GM18861 (cell line): ENCODE measurements at regions not wholly inside any gene's neighbourhood (a gene's known extent, or its start where the extent isn't known, plus 50 kb on each side); places are given as distances from the start of the nearest gene placed in this dataset.
"Not testable (repeated sequence)": the region's sequence is repeated elsewhere in the genome, so short reads cannot be mapped to it uniquely, and the experiment has no call there.

Experiments
- ATAC-seq: cut with Tn5 transposase; IDR thresholded peaks from one replicate; pipeline ENCODE4 v1.9.1; 2021; ENCODE audit not compliant: unreplicated experiment

- no peak for ATAC-seq
Observed at GRCh38 chr3:150248116-150248887, 159.8 kb upstream of the TSC22D2 start.

- no peak for ATAC-seq
Observed at GRCh38 chr3:150247441-150247840, 160.7 kb upstream of the TSC22D2 start.

GRCh38 chr3:150243466-150243865 lies 164.6 kb upstream of the TSC22D2 start:
- no peak for ATAC-seq

GRCh38 chr3:150242220-150242936 lies 165.7 kb upstream of the TSC22D2 start:
- no peak for ATAC-seq

- ATAC-seq = no peak
Observed at GRCh38 chr3:150240891-150241290, 167.2 kb upstream of the TSC22D2 start.

DNA sequence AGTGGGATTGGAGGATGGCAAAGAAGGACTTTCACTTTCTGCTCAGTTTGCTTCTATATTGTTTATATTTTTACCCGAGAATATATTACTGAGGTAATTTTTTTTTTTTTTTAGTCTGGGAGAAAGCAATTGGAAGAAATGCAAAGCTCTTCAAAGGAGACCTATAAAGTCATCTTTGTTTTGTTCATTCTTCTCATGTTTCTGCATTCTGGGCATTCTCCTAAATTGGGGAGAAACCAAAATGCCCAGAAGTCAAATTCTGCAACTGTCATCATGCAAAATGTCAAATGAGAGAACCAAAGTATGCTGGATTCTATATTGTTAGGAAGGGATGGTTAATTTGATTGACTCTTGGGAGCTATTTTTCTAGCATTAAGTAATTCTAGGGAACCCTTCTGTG lies 168.3 kb upstream of the TSC22D2 start:
- ATAC-seq = no peak

DNA sequence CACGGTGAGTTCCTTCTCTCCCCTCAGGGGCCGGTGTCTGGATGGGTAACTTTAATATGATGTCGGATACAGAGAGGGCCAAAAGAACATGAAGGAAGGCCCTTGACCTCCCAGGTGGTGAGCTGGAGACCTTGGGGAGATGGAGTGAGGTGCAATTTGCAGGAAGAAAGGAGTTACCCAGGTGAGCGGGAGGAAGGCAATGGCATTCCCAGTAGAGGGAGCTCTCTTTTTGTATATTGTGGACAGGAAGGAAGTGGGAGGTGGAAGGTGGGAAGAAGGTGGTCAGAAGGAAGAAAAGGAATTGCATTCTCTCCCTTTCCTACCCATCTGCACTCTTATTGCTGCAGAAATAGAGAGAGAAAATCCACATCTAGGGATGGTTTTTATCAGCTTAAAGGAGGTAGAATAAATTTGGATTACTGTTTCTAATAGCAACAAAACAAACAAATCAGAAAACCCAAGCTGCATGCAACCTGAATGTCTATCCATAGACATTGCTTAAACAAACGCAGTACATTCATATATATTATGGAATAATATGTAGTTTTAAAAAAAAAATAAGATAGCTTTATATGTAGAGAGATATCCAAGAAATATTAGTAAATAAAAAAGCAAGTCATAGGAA lies 169.0 kb upstream of the TSC22D2 start:
- ATAC-seq = no peak

DNA sequence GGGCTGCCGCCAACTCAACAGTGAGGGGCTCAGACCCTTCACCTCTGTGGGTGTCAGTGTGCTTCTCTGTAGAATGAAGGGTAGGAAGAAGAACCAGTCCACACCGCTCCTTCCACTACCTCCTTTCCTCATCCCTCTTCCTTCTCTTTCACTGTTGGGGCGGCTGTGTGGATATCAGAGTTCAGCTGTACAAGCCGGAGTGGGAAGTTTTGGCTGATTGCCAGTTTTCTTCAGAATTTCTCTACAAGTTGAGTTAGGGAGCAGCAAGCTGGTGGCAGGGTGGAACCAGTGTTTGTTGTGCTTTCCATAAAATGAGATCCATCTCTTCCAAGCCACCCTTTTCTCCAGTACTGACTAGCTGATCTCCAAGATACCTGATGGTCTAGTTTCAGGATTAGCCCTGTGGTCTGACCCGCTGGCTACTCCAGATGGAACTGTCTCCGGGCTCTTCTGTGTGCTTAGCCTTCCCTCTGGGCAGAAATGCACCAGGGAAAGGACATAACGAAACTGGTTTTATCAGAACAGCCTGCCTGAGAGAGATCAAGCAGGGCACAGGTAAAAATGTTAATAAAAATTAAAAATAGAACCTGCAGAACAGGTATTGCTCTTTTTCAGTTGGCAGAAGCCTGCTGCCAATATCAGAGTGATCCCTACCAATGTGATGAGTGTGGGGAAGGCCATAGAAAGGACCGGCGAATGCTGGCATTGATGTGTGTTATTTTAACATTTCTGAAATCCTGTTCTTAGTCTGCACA lies 169.9 kb upstream of the TSC22D2 start:
- no peak for ATAC-seq

DNA sequence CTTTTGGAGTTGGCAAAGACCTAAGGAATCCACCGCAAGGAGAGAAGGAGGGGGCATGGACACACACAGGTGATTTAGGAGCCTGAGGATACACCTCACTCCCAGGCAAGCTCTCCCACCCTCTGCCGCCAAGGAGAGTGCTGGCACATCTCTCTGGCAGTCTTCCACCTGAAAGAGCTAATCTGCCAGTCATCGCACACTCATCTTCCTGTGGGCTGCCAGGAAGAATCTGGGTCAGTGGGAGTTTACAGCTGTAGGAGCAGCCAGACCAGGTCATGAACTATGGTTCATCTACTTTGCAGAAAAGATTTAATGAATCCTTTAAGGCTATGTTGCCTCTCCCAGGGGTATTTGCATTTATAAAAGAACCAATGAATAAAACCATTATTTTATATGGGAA lies 170.6 kb upstream of the TSC22D2 start:
- no peak for ATAC-seq

- ATAC-seq = no peak
Observed at GRCh38 chr3:150236316-150237082, 171.6 kb upstream of the TSC22D2 start.

- no peak for ATAC-seq
Observed at GRCh38 chr3:150235799-150236198, 172.3 kb upstream of the TSC22D2 start.

- no peak for ATAC-seq
Observed at GRCh38 chr3:150232992-150233451, 175.1 kb upstream of the TSC22D2 start.

- no peak for ATAC-seq
Observed at GRCh38 chr3:150230037-150230436, 178.1 kb upstream of the TSC22D2 start.

DNA sequence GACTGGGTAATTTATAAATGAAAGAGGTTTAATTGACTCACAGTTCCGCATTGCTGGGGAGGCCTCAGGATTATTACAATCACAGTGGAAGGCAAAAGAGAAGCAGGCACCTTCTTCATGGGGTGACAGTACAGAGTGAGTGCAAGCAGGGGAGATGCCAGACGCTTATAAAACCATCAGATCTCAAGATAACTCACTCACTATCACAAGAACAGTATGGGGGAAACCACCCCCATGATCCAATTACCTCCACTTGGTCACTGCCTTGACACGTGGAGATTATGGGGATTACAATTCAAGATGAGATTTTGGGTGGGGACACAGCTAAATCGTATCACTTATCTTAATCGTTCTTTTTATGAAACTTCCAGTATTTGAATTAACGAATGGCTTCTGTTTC lies 179.5 kb upstream of the TSC22D2 start:
- not testable (repeated sequence) for ATAC-seq

GRCh38 chr3:150227839-150228238 lies 180.3 kb upstream of the TSC22D2 start:
- no peak for ATAC-seq

DNA sequence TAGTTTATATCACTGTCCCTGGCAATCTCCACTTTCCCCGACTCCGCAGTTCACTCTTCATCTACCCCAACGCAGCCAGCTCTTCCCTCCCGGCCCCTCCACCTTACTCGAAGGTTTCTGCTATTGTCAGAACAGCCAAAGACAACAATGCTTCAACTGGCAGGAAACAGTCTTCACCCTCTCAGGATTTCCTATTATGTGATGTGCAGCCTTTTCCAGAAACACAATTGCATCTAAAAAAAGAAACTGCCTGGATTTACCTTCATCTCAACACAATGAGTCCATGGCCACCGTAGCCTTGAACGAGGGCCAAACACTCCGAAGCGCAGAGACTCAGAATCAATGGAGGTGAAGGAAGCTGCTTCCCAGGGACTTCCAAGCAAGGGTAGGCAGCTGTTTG lies 182.1 kb upstream of the TSC22D2 start:
- ATAC-seq = no peak

- no peak for ATAC-seq
Observed at GRCh38 chr3:150223558-150223957, 184.5 kb upstream of the TSC22D2 start.

- no peak for ATAC-seq
Observed at GRCh38 chr3:150222691-150223489, 185.2 kb upstream of the TSC22D2 start.

DNA sequence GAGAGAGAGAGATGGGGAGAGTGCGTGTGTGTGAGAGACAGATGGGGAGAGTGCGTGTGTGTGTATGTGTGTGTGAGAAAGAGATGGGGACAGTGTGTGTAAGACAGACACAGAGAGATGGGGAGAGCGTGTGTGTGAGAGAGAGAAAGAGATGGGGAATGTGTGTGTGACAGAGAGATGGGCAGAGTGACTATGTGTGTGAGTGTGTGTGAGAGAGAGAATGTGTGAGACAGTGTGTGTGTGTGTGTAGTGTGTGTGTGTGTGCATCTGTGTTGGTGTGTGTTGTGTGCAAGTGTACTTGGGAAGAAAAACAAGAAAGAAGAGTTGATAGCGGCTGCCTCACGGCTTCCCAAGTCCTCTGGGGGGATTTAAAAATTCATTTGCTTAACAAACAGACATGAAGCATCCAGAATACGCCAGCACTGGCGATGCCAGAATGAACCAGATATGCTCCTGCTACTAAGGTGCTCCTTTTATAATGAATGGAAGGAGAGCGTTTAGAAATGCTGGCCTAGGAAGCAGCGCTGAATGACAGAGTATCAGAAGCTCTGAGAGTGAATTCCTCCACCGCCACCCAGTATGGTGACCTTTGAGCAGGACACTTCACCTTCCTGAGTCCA lies 186.1 kb upstream of the TSC22D2 start:
- ATAC-seq = no peak
